ENCODE measurements at regions not wholly inside any gene's neighbourhood (a gene's known extent, or its start where the extent isn't known, plus 50 kb on each side); places are given as distances from the start of the nearest gene placed in this dataset.

GRCh38 chrX:40168480-40169011 lies 70.8 kb upstream of the BCOR start:
- H3K79me2 ChIP-seq (replicated peaks; ENCODE audit: insufficient read depth, low read length), result no peaks in the 10 kb centered on the region
- no peak overlapping the region for H2AFZ ChIP-seq (ENCODE audit: low read depth, low read length)
- H3K27ac ChIP-seq (ENCODE audit: low read length), result no peak overlapping the region
- peak overlapping the region; percentile 44 for H3K9ac ChIP-seq (ENCODE audit: low read length)
- no peaks in the 10 kb centered on the region for H3F3A ChIP-seq (ENCODE audit: insufficient read depth, low read length, poor library complexity, severe bottlenecking)
- no peak for TF ChIP-seq CTCF (IDR thresholded peaks at IDR 0.05; ENCODE audit: poor library complexity, severe bottlenecking)
- TF ChIP-seq MXI1 (conservative IDR thresholded peaks at IDR 0.05; ENCODE audit: poor library complexity, severe bottlenecking), result no peak
- no peak for TF ChIP-seq TAF1 (IDR thresholded peaks at IDR 0.05; ENCODE audit: low read depth)
- no peak for TF ChIP-seq REST (IDR thresholded peaks at IDR 0.05; ENCODE audit: borderline replicate concordance)
- TF ChIP-seq RAD21 (conservative IDR thresholded peaks at IDR 0.05), result no peak
- TF ChIP-seq SMC3 (conservative IDR thresholded peaks at IDR 0.05; ENCODE audit: poor library complexity), result no peak
- H3K9me3 ChIP-seq (ENCODE audit: low read length), result no peaks in the 10 kb centered on the region
- no peaks in the 10 kb centered on the region for H4K20me1 ChIP-seq (ENCODE audit: insufficient read depth)
- H3K4me2 ChIP-seq (ENCODE audit: low read length), result no peak overlapping the region
- H3K27me3 ChIP-seq (ENCODE audit: insufficient read depth, low read depth, low read length), result peaks cover 35% of the 10 kb centered on the region
- H3K4me3 ChIP-seq (ENCODE audit: low read length), result peak overlapping the region; percentile 49
- no peaks in the 10 kb centered on the region for H3K9me2 ChIP-seq (ENCODE audit: insufficient read depth, low read length)
- no peaks in the 10 kb centered on the region for H3K36me3 ChIP-seq (ENCODE audit: insufficient read depth, low read length)

GRCh38 chrX:40167850-40168479 lies 70.2 kb upstream of the BCOR start:
- TF ChIP-seq REST (IDR thresholded peaks at IDR 0.05; ENCODE audit: borderline replicate concordance), result no peak
- peak; percentile 54 for TF ChIP-seq POLR2AphosphoS5 (IDR thresholded peaks at IDR 0.05)
- TF ChIP-seq EP300 (conservative IDR thresholded peaks at IDR 0.05; ENCODE audit: poor library complexity, severe bottlenecking), result no peak
- no peak overlapping the region for H3K27ac ChIP-seq (ENCODE audit: low read length)
- no peaks in the 10 kb centered on the region for H3K79me2 ChIP-seq (replicated peaks; ENCODE audit: insufficient read depth, low read length)
- H3K9me2 ChIP-seq (ENCODE audit: insufficient read depth, low read length), result no peaks in the 10 kb centered on the region
- no peak overlapping the region for H3K4me2 ChIP-seq (ENCODE audit: low read length)
- H4K20me1 ChIP-seq (ENCODE audit: insufficient read depth), result no peaks in the 10 kb centered on the region
- no peaks in the 10 kb centered on the region for H3K9me3 ChIP-seq (ENCODE audit: low read length)
- no peaks in the 10 kb centered on the region for H3K36me3 ChIP-seq (ENCODE audit: insufficient read depth, low read length)
- H3K27me3 ChIP-seq (ENCODE audit: insufficient read depth, low read depth, low read length), result peaks cover 30% of the 10 kb centered on the region
- peak overlapping the region; percentile 44 for H3K9ac ChIP-seq (ENCODE audit: low read length)
- no peak overlapping the region for H2AFZ ChIP-seq (ENCODE audit: low read depth, low read length)
- H3K4me3 ChIP-seq (ENCODE audit: low read length), result peak overlapping the region; percentile 49
- H3F3A ChIP-seq (ENCODE audit: insufficient read depth, low read length, poor library complexity, severe bottlenecking), result no peaks in the 10 kb centered on the region

All from neural cell (in vitro differentiated cells).